ENCODE measurements at regions not wholly inside any gene's neighbourhood (a gene's known extent, or its start where the extent isn't known, plus 50 kb on each side); places are given as distances from the start of the nearest gene placed in this dataset.
A peak's percentile ranks its signal among the peaks of the same experiment; 100 is the strongest.
"Not testable (repeated sequence)": the region's sequence is repeated elsewhere in the genome, so short reads cannot be mapped to it uniquely, and the experiment has no call there.

- DNase-seq (ENCODE audit: low read depth): not testable (repeated sequence)
Measured at GRCh38 chr5:12660279-12661107, 756.2 kb upstream of the CTNND2 start.

GRCh38 chr5:12659686-12660085 lies 755.4 kb upstream of the CTNND2 start:
- DNase-seq (ENCODE audit: low read depth): no peak

DNA sequence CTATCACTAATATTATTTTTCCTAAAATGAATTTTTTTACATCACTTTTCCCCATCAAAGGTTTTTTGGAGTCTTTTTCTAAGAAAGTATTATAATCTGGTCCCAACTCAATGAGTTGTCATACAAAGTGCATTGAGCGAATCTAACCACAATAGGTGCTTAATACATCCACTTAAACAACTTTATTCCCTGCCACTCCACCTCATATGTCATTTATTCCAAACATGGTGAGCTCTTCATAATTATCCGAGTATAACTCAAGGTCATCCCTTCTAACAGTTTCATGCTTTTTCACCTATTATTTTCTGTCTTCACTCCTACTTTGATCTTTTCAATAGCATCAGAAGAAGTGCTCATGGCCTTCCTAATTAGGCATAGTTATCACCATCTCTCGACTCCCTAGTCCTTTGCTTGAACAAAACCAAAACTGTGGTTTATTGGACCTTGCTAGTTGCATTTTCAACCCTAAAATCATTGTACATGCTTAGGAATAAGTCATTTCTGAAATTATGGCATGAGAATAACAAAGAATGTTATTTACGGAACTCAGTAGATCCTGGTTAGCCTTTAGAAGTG lies 754.7 kb upstream of the CTNND2 start:
- no peak for DNase-seq (ENCODE audit: low read depth)

- not testable (repeated sequence) for DNase-seq (ENCODE audit: low read depth)
Measured at GRCh38 chr5:12657914-12658474, 753.7 kb upstream of the CTNND2 start.

DNA sequence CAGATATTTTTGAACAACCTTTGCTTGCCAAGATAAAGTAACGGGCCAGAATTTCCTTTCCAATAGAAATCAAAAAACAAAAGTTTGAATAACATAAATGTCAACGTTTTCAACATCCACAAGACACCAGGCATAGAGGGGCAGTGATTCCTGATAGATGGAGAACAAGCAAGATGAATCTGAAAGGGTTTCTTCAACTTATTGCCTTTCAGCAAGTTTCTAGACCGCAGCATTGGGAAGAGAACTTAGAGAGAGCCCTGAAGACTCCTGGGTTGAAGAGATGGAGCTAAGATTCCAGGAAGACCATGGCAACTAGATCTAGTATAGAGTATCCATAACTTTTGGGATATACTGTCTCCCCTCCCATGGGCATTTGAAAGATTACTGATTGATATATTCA lies 751.4 kb upstream of the CTNND2 start:
- DNase-seq (ENCODE audit: low read depth): no peak

DNA sequence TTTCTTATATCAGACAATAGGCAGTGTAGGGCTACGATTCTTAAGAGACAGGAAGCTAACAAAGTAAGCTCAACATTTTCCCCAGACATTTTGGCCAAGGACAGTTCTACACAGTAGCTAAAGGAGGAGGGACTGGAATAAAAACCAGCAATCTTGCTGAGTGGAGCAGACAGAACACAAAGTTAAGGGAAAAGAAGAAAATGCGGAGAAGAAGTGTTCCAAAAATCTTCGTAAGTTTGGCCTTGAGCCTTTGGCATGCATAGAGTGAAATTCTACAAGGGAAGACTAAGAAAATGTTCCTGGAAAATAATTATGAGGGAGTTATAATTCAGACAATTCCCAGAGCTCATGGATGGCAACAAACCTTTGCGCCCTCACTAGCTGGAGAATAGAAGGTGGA lies 748.0 kb upstream of the CTNND2 start:
- peak; percentile 17 for DNase-seq (ENCODE audit: low read depth)

DNA sequence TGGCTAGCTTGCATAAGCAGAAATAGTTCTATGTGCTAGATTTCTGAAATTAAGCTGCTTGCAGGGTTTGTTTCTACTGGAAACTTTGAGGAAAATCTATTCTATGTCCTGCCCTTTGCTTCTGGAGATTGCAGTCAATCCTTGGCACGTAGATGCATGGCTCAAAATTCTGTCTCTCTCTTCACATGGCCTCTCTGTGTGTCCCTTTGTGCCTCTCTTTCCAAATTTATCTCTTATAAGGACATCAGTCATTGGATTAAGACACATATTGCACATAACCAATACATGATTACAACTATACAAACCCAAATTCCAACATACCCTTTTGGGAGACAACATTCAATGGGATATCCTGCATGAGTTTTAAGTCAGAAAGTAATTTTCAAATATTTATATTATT lies 744.3 kb upstream of the CTNND2 start:
- DNase-seq (ENCODE audit: low read depth): no peak

- DNase-seq (ENCODE audit: low read depth): no peak
Measured at GRCh38 chr5:12647613-12648012, 743.4 kb upstream of the CTNND2 start.

- DNase-seq (ENCODE audit: low read depth): no peak
Measured at GRCh38 chr5:12645582-12645981, 741.3 kb upstream of the CTNND2 start.

DNA sequence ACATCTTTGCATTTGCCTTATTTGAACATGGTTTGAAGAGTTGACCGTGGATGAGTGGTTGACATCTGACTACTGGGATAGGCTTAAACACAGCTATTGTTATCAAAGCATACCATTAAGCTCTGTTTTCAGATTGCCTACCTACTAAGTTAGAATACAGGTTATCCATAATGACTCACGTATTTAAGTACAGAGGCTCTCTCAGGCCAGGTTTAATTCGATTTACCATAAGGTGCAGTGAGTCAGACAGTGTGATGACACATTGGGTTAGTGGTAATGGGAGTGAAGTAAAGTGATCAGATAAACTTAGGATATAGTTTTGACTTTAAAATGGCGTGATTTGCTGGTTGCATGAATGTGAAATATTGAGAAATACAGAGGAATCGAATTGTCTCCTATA lies 732.0 kb upstream of the CTNND2 start:
- no peak for DNase-seq (ENCODE audit: low read depth)

GRCh38 chr5:12626556-12626955 lies 722.3 kb upstream of the CTNND2 start:
- DNase-seq (ENCODE audit: low read depth): no peak

DNA sequence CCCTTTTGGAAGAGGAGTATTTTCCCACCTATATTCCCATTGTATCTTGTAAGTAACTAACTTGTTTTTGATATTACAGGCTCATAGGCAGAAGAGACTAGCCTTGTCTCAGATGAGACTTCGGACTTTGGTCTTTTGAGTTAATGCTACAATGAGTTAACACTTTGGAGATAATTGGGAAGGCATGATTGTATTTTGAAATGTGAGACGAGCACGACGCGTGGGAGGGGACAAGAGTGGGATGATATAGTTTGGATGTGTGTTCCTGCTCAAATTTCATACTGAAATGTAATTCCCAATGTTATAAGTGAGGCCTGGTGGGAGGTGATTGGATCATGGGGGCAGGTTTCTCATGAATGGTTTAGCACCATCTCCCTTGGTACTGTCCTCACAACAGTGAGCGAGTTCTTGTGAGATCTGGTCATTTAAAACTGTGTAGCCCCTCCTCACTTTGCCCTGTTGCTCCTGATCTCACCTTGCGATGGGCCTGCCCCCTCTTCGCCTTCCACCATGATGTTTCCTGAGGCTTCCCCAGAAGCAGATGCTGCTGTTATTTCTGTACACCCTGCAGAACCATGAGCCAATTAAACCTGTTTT lies 721.5 kb upstream of the CTNND2 start:
- DNase-seq (ENCODE audit: low read depth): no peak

DNA sequence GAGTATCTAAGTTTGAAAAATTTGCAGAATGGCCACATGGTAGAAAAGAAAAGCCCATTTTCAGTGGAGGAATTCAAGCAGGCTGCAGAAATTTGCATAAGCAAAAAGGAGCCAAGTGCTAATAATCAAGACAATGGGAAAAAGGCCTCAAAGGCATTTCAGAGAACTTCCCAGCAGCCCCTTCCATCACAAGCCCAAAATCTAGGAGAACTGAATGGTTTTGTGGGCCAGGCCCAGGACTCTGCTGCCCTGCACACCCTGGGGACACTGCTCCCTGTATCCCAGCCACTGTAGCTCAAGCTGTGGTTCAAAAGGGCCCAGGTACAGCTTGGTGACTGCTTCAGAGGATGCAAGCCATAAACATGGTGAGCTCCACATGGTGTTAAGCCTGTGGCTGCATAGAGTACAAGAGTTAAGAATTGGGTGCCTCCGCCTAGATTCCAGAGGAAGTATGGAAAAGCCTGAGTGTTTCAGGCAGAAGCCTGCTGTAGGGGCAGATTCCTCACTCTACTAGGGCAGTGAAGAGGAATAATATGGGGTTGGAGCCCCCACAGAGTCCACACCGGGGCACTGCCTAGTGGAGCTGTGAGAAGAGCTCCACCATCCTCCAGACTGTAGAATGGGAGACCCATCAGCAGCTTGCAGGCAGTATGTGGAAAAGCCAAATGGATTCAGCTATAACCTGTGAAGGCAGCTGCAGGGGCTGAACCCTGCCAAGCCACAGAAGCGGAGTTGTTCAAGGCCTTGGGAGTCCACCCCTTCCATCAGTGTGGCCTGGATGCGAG lies 720.7 kb upstream of the CTNND2 start:
- DNase-seq (ENCODE audit: low read depth): no peak

DNA sequence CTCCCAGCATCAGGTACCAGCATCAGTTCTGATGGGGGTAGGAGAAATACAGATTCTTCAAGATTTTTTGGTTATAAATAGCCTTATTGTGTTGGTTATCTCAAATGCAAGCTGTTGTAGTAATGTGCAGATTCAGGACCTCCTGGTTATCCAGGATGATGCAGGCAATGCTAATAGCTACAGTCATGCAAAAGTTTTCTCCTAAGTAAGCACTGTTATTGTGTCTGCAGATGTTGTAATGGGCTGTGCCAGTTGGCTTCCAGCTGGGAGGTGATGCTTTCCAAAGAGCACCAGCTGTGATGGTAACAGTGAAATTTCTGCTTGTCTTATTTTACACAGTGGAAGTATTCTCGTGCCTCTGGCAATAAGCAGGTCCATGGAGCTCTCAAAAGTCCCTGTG lies 719.2 kb upstream of the CTNND2 start:
- no peak for DNase-seq (ENCODE audit: low read depth)

GRCh38 chr5:12616093-12616492 lies 711.8 kb upstream of the CTNND2 start:
- no peak for DNase-seq (ENCODE audit: low read depth)

DNA sequence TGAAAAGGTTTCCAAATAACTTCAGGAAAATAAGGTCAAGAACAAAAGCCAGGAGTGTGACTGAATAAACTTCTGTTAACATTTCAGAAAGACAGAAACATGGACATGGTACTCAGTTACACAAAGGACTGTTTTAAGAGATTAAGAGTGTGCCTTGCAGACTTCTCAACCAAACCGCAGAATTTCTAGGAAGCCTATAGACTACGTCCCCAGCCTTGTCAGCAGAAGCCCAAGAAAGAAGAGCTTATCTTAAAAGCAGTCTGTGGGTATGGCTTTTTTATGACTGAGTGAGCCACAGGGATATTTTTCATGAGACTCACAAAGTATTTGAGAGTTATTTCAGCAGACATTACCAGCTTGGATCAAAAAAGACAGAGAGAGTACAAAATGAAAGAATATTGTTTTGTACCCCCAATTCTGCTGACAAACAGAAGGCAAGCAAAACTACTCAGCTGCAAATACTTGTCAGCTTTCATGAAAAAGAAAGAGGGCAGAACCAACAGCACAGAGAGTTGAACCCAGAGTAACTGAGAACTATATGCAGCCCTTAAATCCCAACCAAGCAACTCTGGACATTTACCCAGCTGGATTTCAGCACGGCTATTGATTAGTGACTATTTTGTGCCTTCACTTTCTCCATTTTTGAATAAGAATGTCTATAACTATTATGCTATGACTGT lies 711.0 kb upstream of the CTNND2 start:
- DNase-seq (ENCODE audit: low read depth): no peak

- DNase-seq (ENCODE audit: low read depth): no peak
Measured at GRCh38 chr5:12614608-12615007, 710.4 kb upstream of the CTNND2 start.

- DNase-seq (ENCODE audit: low read depth): no peak
Measured at GRCh38 chr5:12611132-12611531, 706.9 kb upstream of the CTNND2 start.

GRCh38 chr5:12607817-12608216 lies 703.6 kb upstream of the CTNND2 start:
- not testable (repeated sequence) for DNase-seq (ENCODE audit: low read depth)

DNA sequence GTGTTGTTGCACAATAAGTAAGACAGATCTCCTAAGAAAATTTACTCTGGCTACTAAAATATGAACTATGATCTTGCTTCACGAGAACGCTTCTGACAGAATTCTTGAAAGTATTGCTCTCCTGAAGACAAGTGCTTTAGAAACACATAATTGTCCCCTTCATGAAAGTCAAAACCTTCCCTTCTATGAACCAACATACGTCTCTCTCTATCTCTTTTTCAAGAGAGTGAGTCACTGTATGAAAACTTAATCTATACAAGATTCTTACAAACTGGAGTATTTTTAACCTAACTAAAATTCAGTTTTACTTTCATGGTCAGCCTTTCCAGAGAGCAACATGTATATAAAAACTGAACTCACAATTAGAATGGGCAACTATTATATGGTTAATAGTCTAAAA lies 688.0 kb upstream of the CTNND2 start:
- no peak for DNase-seq (ENCODE audit: low read depth)

- no peak for DNase-seq (ENCODE audit: low read depth)
Measured at GRCh38 chr5:12586406-12586805, 682.2 kb upstream of the CTNND2 start.
